Colonic mucosa (tissue), 4 donors: ENCODE measurements at regions not wholly inside any gene's neighbourhood (a gene's known extent, or its start where the extent isn't known, plus 50 kb on each side); places are given as distances from the start of the nearest gene placed in this dataset.

Experiments
- DNase-seq: peaks from one replicate; pipeline ENCODE4 v3.0.0-alpha.2; 2020
- H3K27ac ChIP-seq: fragments of 200-600 bp; one replicate; pipeline ENCODE4 v1.8.0; 2021
- H3K27me3 ChIP-seq: fragments of 200-600 bp; one replicate; pipeline ENCODE4 v1.8.0; 2021
- H3K36me3 ChIP-seq: fragments of 200-600 bp; one replicate; pipeline ENCODE4 v1.8.0; 2021
- H3K4me1 ChIP-seq: fragments of 200-600 bp; one replicate; pipeline ENCODE4 v1.8.0; 2021; ENCODE audit warnings: mild to moderate bottlenecking
- H3K4me3 ChIP-seq: fragments of 200-600 bp; one replicate; pipeline ENCODE4 v1.8.0; 2021
- H3K9ac ChIP-seq, 2 donors: one replicate each; pipeline ENCODE4 v1.7.0; 2013; ENCODE audit warnings: control low read depth in 2 of 2, low read depth in 2 of 2, low read length in 2 of 2
- H3K9me3 ChIP-seq: fragments of 200-600 bp; one replicate; pipeline ENCODE4 v1.8.0; 2021
- intact Hi-C: fragments of 100-400 bp; cut with DNase I; formaldehyde crosslinking; loops from one replicate; pipeline ENCODE4 v1.14.1; 2022
- TF ChIP-seq, protein P1 (sequence below): fragments of 200-600 bp; IDR thresholded peaks from one replicate; pipeline ENCODE4 v1.8.0; 2022; ENCODE audit warnings: antibody characterized with exemption, mild to moderate bottlenecking
- donor health status: healthy.
- donor health status: DM: no; HTN: no; CAD: no.
- donor health status: DM: no; HTN: no; CAD: no.

DNA sequence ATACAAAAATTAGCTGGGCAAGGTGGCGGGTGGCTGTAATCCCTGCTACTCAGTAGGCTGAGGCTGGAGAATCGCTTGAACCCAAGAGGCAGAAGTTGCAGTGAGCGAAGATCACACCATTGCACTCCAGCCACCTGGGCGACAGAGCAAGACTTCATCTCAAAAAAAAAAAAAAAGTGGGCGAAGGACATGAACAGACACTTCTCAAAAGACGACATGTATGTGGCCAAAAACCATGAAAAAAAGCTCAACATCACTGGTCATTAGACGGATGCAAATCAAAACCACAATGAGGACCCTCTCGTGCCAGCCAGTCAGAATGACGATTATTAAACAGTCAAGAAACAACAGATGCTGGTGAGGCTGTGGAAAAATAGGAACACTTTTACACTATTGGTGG is 344.9 kb upstream of the JARID2 start:
- H3K27me3 ChIP-seq, result no peaks in the 10 kb centered on the region
- no peak overlapping the region for H3K4me3 ChIP-seq
- no peak overlapping the region for H3K27ac ChIP-seq
- H3K36me3 ChIP-seq, result no peaks in the 10 kb centered on the region
- no peak for DNase-seq
- intact Hi-C loops, result no loop called here
- TF ChIP-seq, protein P1, sequence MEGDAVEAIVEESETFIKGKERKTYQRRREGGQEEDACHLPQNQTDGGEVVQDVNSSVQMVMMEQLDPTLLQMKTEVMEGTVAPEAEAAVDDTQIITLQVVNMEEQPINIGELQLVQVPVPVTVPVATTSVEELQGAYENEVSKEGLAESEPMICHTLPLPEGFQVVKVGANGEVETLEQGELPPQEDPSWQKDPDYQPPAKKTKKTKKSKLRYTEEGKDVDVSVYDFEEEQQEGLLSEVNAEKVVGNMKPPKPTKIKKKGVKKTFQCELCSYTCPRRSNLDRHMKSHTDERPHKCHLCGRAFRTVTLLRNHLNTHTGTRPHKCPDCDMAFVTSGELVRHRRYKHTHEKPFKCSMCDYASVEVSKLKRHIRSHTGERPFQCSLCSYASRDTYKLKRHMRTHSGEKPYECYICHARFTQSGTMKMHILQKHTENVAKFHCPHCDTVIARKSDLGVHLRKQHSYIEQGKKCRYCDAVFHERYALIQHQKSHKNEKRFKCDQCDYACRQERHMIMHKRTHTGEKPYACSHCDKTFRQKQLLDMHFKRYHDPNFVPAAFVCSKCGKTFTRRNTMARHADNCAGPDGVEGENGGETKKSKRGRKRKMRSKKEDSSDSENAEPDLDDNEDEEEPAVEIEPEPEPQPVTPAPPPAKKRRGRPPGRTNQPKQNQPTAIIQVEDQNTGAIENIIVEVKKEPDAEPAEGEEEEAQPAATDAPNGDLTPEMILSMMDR, result no peak
- no peaks in the 10 kb centered on the region for H3K9me3 ChIP-seq
- H3K9ac ChIP-seq, result no peak overlapping the region
- no peaks in the 10 kb centered on the region for H3K4me1 ChIP-seq

GRCh38 chr6:14903176-14904038 is 342.5 kb upstream of the JARID2 start:
- no peak for DNase-seq
- H3K27ac ChIP-seq, result no peak overlapping the region
- no peaks in the 10 kb centered on the region for H3K4me1 ChIP-seq
- intact Hi-C loops, result no loop called here
- H3K9ac ChIP-seq, result peak overlapping the region in 1 of 2 donors; percentile 3
- H3K4me3 ChIP-seq, result no peak overlapping the region
- H3K27me3 ChIP-seq, result no peaks in the 10 kb centered on the region
- TF ChIP-seq, protein P1, result no peak
- no peaks in the 10 kb centered on the region for H3K9me3 ChIP-seq
- H3K36me3 ChIP-seq, result no peaks in the 10 kb centered on the region

DNA sequence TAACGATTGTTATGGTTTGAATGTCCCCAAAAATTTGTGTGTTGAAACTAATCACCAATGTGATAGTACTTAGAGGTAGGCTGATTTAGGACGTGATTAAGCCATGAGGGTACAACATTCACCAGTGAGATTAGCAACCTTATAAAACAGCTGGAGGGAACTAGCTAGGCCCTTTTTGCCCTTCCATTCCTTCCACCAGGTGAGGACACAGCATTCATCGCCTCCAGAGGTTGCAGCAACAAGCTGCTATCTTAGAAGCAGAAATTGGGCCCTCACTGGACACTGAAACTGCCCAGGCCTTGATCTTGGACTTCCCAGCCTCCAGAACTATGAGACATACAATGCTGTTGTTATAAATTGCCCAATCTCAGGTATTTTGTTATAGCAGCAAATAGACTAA is 340.7 kb upstream of the JARID2 start:
- Histone ChIP-seq H3K4me1 (no peaks in the 10 kb centered on the region), H3K9me3 (no peaks in the 10 kb centered on the region), H3K36me3 (no peaks in the 10 kb centered on the region), H3K9ac (no peak overlapping the region), H3K27ac (no peak overlapping the region), H3K27me3 (no peaks in the 10 kb centered on the region), H3K4me3 (no peak overlapping the region)
- no peak for DNase-seq
- TF ChIP-seq, protein P1, result no peak
- intact Hi-C loops, result no loop called here

DNA sequence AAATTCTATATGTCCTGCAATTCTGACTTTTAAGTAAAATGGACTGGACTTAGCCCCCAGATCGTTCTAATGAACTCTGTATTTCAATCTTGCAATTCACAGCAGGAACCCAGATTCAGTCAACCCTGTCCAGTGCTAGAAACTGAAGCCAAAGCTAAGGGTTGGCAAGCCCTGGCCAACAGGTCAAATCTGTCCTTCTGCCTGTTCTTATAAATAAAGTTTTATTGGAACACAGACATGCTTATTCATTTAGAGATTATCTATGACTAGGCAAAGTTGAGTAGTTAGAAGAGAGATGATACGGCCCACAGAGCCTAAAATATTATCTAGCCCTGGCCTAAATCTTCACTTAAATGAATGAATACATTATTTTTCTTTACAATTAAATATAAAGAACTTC is 339.2 kb upstream of the JARID2 start:
- Histone ChIP-seq H3K9ac (no peak overlapping the region), H3K4me1 (no peaks in the 10 kb centered on the region), H3K36me3 (no peaks in the 10 kb centered on the region), H3K4me3 (no peak overlapping the region), H3K27me3 (no peaks in the 10 kb centered on the region), H3K9me3 (no peaks in the 10 kb centered on the region), H3K27ac (no peak overlapping the region)
- intact Hi-C loops, result no loop called here
- TF ChIP-seq, protein P1, result no peak
- DNase-seq, result no peak

GRCh38 chr6:14910692-14911547 is 334.9 kb upstream of the JARID2 start:
- H3K27me3 ChIP-seq, result no peaks in the 10 kb centered on the region
- no peaks in the 10 kb centered on the region for H3K4me1 ChIP-seq
- no peak overlapping the region for H3K9ac ChIP-seq
- H3K4me3 ChIP-seq, result no peak overlapping the region
- DNase-seq, result no peak
- H3K36me3 ChIP-seq, result no peaks in the 10 kb centered on the region
- H3K27ac ChIP-seq, result no peak overlapping the region
- TF ChIP-seq, protein P1, result no peak
- H3K9me3 ChIP-seq, result no peaks in the 10 kb centered on the region
- intact Hi-C loops, result no loop called here
